GM23338 (cell line): ENCODE measurements at regions not wholly inside any gene's neighbourhood (a gene's known extent, or its start where the extent isn't known, plus 50 kb on each side); places are given as distances from the start of the nearest gene placed in this dataset.

Source experiments
- ATAC-seq: fragments of 200-7000 bp; cut with Tn5 transposase; 3 replicates; pipeline ENCODE4 v1.9.1; 2020
- DNase-seq: peaks from one replicate; pipeline ENCODE4 v3.0.0-alpha.2; 2015; ENCODE audit warnings: low spot score
- H2AFZ ChIP-seq: fragments of 200-600 bp; sonication (generic); 2 replicates; pipeline ENCODE4 v1.8.0; 2016; ENCODE audit warnings: antibody characterized with exemption, mild to moderate bottlenecking, moderate library complexity
- H3F3A ChIP-seq: fragments of 200-600 bp; sonication (generic); replicated peaks from 2 replicates; pipeline ENCODE4 v1.8.0; 2017; ENCODE audit warnings: antibody characterized with exemption, mixed run types, low read depth
- H3K27ac ChIP-seq: fragments of 200-600 bp; sonication (generic); 2 replicates; pipeline ENCODE4 v1.6.1; 2016; ENCODE audit warnings: low read depth
- H3K27me3 ChIP-seq: fragments of 200-600 bp; sonication (generic); 2 replicates; pipeline ENCODE4 v1.8.0; 2016; ENCODE audit warnings: mild to moderate bottlenecking, mixed run types, moderate library complexity; ENCODE audit not compliant: insufficient read depth
- H3K36me3 ChIP-seq: fragments of 200-600 bp; sonication (generic); 2 replicates; pipeline ENCODE4 v1.8.0; 2016; ENCODE audit warnings: mild to moderate bottlenecking; ENCODE audit not compliant: insufficient read depth
- H3K4me1 ChIP-seq: fragments of 200-600 bp; sonication (generic); 2 replicates; pipeline ENCODE4 v1.8.0; 2016; ENCODE audit warnings: mild to moderate bottlenecking, moderate library complexity; ENCODE audit not compliant: insufficient read depth
- H3K4me2 ChIP-seq: fragments of 200-600 bp; sonication (generic); 2 replicates; pipeline ENCODE4 v1.7.1; 2017; ENCODE audit warnings: mixed run types
- H3K4me3 ChIP-seq: fragments of 200-600 bp; sonication (generic); 2 replicates; pipeline ENCODE4 v1.6.1; 2016; ENCODE audit warnings: mixed run types
- H3K79me2 ChIP-seq: fragments of 200-600 bp; sonication (generic); replicated peaks from 2 replicates; pipeline ENCODE4 v1.8.0; 2017; ENCODE audit warnings: mild to moderate bottlenecking; ENCODE audit not compliant: insufficient read depth
- H3K9me2 ChIP-seq: fragments of 200-600 bp; sonication (generic); 2 replicates; pipeline ENCODE4 v1.8.0; 2017; ENCODE audit not compliant: insufficient read depth
- H4K20me1 ChIP-seq: fragments of 200-600 bp; sonication (generic); replicated peaks from 2 replicates; pipeline ENCODE4 v1.8.0; 2017; ENCODE audit warnings: mild to moderate bottlenecking; ENCODE audit not compliant: insufficient read depth
- H3K27ac Mint-ChIP-seq: 2 replicates; pipeline ENCODE4 v1.8.0; 2020; ENCODE audit warnings: inconsistent platforms, mild to moderate bottlenecking, moderate library complexity, mixed read lengths
- H3K27me3 Mint-ChIP-seq: 3 replicates; pipeline ENCODE4 v1.8.0; 2022; ENCODE audit warnings: low read depth, mild to moderate bottlenecking, moderate library complexity, mixed read lengths, inconsistent platforms; ENCODE audit not compliant: insufficient read depth, poor library complexity
- H3K36me3 Mint-ChIP-seq: 3 replicates; pipeline ENCODE4 v1.8.0; 2021; ENCODE audit warnings: low read depth, mild to moderate bottlenecking, inconsistent platforms, moderate library complexity, mixed read lengths
- H3K4me1 Mint-ChIP-seq: 3 replicates; pipeline ENCODE4 v1.8.0; 2020; ENCODE audit warnings: mild to moderate bottlenecking, inconsistent platforms, mixed read lengths
- H3K4me3 Mint-ChIP-seq: 3 replicates; pipeline ENCODE4 v1.8.0; 2021; ENCODE audit warnings: moderate library complexity, mild to moderate bottlenecking, inconsistent platforms, mixed read lengths
- H3K9me3 Mint-ChIP-seq: 3 replicates; pipeline ENCODE4 v1.8.0; 2020; ENCODE audit warnings: moderate library complexity, mild to moderate bottlenecking, inconsistent platforms, mixed read lengths
- CREB1 ChIP-seq: fragments of 250-450 bp; sonication (Bioruptor Pico); IDR thresholded peaks from 2 replicates; pipeline ENCODE4 v1.5.0; 2020; ENCODE audit warnings: low read depth, mild to moderate bottlenecking, moderate library complexity
- CTCF ChIP-seq, 2 experiments: fragments of 200-600 bp in 1 of 2; sonication (generic) in 1 of 2; conservative IDR thresholded peaks; 2 replicates each; pipeline versions ENCODE4 v1.5.1 to v1.6.1; 2016 to 2017; ENCODE audit warnings: antibody characterized with exemption in 2 of 2, low read depth in 2 of 2, mild to moderate bottlenecking in 2 of 2, moderate library complexity in 1 of 2
- ETS1 ChIP-seq: IDR thresholded peaks from 2 replicates; pipeline ENCODE4 v1.6.1; 2016; ENCODE audit warnings: antibody characterized with exemption
- EZH2 ChIP-seq: fragments of 200-600 bp; sonication (generic); IDR thresholded peaks from one replicate; pipeline ENCODE4 v1.8.0; 2017; ENCODE audit warnings: antibody characterized with exemption, mild to moderate bottlenecking, low read depth; ENCODE audit not compliant: unreplicated experiment
- EZH2phosphoT487 ChIP-seq: fragments of 200-600 bp; sonication (generic); IDR thresholded peaks from one replicate; pipeline ENCODE4 v1.8.1; 2018; ENCODE audit warnings: antibody characterized with exemption; ENCODE audit not compliant: unreplicated experiment
- JUNB ChIP-seq: IDR thresholded peaks from one replicate; pipeline ENCODE4 v1.6.1; 2016; ENCODE audit warnings: antibody characterized with exemption; ENCODE audit not compliant: unreplicated experiment
- NANOG ChIP-seq: IDR thresholded peaks from 2 replicates; pipeline ENCODE4 v1.6.1; 2016; ENCODE audit warnings: antibody characterized with exemption, borderline replicate concordance
- POLR2AphosphoS5 ChIP-seq: IDR thresholded peaks from 2 replicates; pipeline ENCODE4 v1.6.1; 2016; ENCODE audit warnings: antibody characterized with exemption, low read depth
- REST ChIP-seq: IDR thresholded peaks from one replicate; pipeline ENCODE4 v1.6.1; 2018; ENCODE audit warnings: antibody characterized with exemption; ENCODE audit not compliant: unreplicated experiment
- STAT1 ChIP-seq: IDR thresholded peaks from one replicate; pipeline ENCODE4 v1.6.1; 2016; ENCODE audit warnings: antibody characterized with exemption; ENCODE audit not compliant: unreplicated experiment
- ZNF114 ChIP-seq: fragments of 250-450 bp; sonication (Bioruptor Pico); IDR thresholded peaks from 2 replicates; pipeline ENCODE4 v1.5.0; 2020; ENCODE audit warnings: mild to moderate bottlenecking, moderate library complexity
- ZNF331 ChIP-seq: fragments of 250-450 bp; sonication (Bioruptor Pico); IDR thresholded peaks from 2 replicates; pipeline ENCODE4 v1.5.0; 2020; ENCODE audit warnings: low read depth, mild to moderate bottlenecking, moderate library complexity
- ZNF462 ChIP-seq: fragments of 250-450 bp; sonication (Bioruptor Pico); IDR thresholded peaks from 2 replicates; pipeline ENCODE4 v1.5.0; 2020; ENCODE audit warnings: mild to moderate bottlenecking, moderate library complexity

GRCh38 chr2:19723021-19723420 lies 178.8 kb downstream of the TTC32 start:
- Mint-ChIP-seq H3K9me3 (no peaks in the 10 kb centered on the region; the same call in 2 of the 3 replicates), H3K36me3 (no peaks in the 10 kb centered on the region), H3K27me3 (peaks cover 10% of the 10 kb centered on the region), H3K4me3 (no peak overlapping the region), H3K27ac (no peak overlapping the region), H3K4me1 (no peaks in the 10 kb centered on the region)
- no peak overlapping the region for H3K4me3 ChIP-seq
- TF ChIP-seq POLR2AphosphoS5, result no peak
- TF ChIP-seq ZNF114, result no peak
- TF ChIP-seq EZH2, result no peak
- TF ChIP-seq NANOG, result no peak
- no peak for TF ChIP-seq ZNF462 (CRISPR knock-in tag)
- no peak for TF ChIP-seq ZNF331 (CRISPR knock-in tag)
- TF ChIP-seq JUNB, result no peak
- TF ChIP-seq CREB1, result no peak
- no peak for TF ChIP-seq EZH2phosphoT487
- no peak for TF ChIP-seq REST
- TF ChIP-seq ETS1, result no peak
- no peak for TF ChIP-seq STAT1
- TF ChIP-seq CTCF (conservative IDR thresholded peaks at IDR 0.05; ENCODE audit: low read depth in 2 of 2), result no peak
- H3K27ac ChIP-seq, result no peak overlapping the region
- no peaks in the 10 kb centered on the region for H3K4me1 ChIP-seq
- H3F3A ChIP-seq, result no peaks in the 10 kb centered on the region
- no peak for ATAC-seq
- DNase-seq, result no peak
- H3K9me2 ChIP-seq, result 0 out of 2 replicates have a peak, but pooled peaks cover 3% of the 10 kb centered on the region
- no peaks in the 10 kb centered on the region for H3K79me2 ChIP-seq
- H3K4me2 ChIP-seq, result no peak overlapping the region
- H2AFZ ChIP-seq, result no peak overlapping the region
- H4K20me1 ChIP-seq, result no peaks in the 10 kb centered on the region
- H3K36me3 ChIP-seq, result no peaks in the 10 kb centered on the region
- H3K27me3 ChIP-seq, result no peaks in the 10 kb centered on the region
